Esophagus squamous epithelium (tissue), 4 donors: ENCODE measurements at regions not wholly inside any gene's neighbourhood (a gene's known extent, or its start where the extent isn't known, plus 50 kb on each side); places are given as distances from the start of the nearest gene placed in this dataset.

Experiments used
- POLR2A ChIP-seq, 4 donors: fragments of 450-650 bp; IDR thresholded peaks; one replicate each; pipeline ENCODE4 v1.6.1; 2017; ENCODE audit warnings: antibody characterized with exemption in 4 of 4, mild to moderate bottlenecking in 4 of 4, moderate library complexity in 3 of 4
- TF ChIP-seq, protein P1 (sequence below), 6 experiments: fragments of 450-650 bp in 4 of 6; fragments of 200-600 bp in 2 of 6; sonication (generic) in 2 of 6; IDR thresholded peaks; one replicate each; pipeline ENCODE4 v1.5.1; 2016 to 2019; ENCODE audit warnings: antibody characterized with exemption in 6 of 6, mild to moderate bottlenecking in 4 of 6, moderate library complexity in 4 of 6

DNA sequence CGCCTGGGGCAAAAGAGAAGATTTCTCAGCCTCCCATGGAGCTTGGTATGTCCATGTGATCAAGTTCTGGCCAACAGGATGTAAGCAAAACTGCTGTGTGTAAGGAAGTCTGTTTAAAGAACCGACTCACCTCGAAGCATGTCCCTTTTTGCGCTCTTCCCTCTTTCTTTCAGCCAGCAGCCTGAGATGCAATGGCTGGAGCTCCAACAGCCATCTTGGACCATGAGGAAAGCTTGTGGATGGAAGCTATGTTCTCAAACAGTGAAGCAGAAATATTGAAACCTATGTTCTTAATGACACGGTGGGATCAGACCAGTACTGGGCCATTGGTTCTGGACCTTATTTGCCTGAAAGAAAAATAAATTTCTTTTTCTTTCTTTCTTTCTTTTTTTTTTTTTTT lies 82.3 kb upstream of the SLC24A4 start:
- TF ChIP-seq, protein P1, sequence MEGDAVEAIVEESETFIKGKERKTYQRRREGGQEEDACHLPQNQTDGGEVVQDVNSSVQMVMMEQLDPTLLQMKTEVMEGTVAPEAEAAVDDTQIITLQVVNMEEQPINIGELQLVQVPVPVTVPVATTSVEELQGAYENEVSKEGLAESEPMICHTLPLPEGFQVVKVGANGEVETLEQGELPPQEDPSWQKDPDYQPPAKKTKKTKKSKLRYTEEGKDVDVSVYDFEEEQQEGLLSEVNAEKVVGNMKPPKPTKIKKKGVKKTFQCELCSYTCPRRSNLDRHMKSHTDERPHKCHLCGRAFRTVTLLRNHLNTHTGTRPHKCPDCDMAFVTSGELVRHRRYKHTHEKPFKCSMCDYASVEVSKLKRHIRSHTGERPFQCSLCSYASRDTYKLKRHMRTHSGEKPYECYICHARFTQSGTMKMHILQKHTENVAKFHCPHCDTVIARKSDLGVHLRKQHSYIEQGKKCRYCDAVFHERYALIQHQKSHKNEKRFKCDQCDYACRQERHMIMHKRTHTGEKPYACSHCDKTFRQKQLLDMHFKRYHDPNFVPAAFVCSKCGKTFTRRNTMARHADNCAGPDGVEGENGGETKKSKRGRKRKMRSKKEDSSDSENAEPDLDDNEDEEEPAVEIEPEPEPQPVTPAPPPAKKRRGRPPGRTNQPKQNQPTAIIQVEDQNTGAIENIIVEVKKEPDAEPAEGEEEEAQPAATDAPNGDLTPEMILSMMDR (IDR thresholded peaks at IDR 0.05) = no peak
- no peak for TF ChIP-seq POLR2A (IDR thresholded peaks at IDR 0.05)
